ENCODE measurements at regions not wholly inside any gene's neighbourhood (a gene's known extent, or its start where the extent isn't known, plus 50 kb on each side); places are given as distances from the start of the nearest gene placed in this dataset.

GRCh38 chr22:48210812-48211211, 1448.4 kb downstream of the TBC1D22A start:
- TF ChIP-seq CTCF (IDR thresholded peaks at IDR 0.05; ENCODE audit: control insufficient read depth, extremely low read depth, insufficient read depth), result no peak
- H3K4me3 ChIP-seq (ENCODE audit: low read depth, low read length), result no peak overlapping the region

GRCh38 chr22:48210198-48210580, 1447.7 kb downstream of the TBC1D22A start:
- H3K4me3 ChIP-seq (ENCODE audit: low read depth, low read length), result no peak overlapping the region
- TF ChIP-seq CTCF (IDR thresholded peaks at IDR 0.05; ENCODE audit: control insufficient read depth, extremely low read depth, insufficient read depth), result no peak
- DNase-seq (ENCODE audit: low read depth), result no peak

More at GRCh38 chr22:48210812-48211211, 1448.4 kb downstream of the TBC1D22A start:
- no peak for DNase-seq (ENCODE audit: low read depth)

- DNase-seq (ENCODE audit: low read depth), result no peak
- no peak overlapping the region for H3K4me3 ChIP-seq (ENCODE audit: low read depth, low read length)
- no peak for TF ChIP-seq CTCF (IDR thresholded peaks at IDR 0.05; ENCODE audit: control insufficient read depth, extremely low read depth, insufficient read depth)
Observed at GRCh38 chr22:48209473-48210197, 1447.2 kb downstream of the TBC1D22A start.

GRCh38 chr22:48208894-48209293, 1446.4 kb downstream of the TBC1D22A start:
- no peak overlapping the region for H3K4me3 ChIP-seq (ENCODE audit: low read depth, low read length)
- no peak for DNase-seq (ENCODE audit: low read depth)
- TF ChIP-seq CTCF (IDR thresholded peaks at IDR 0.05; ENCODE audit: control insufficient read depth, extremely low read depth, insufficient read depth), result no peak

- TF ChIP-seq CTCF (IDR thresholded peaks at IDR 0.05; ENCODE audit: control insufficient read depth, extremely low read depth, insufficient read depth), result no peak
- H3K4me3 ChIP-seq (ENCODE audit: low read depth, low read length), result no peak overlapping the region
- no peak for DNase-seq (ENCODE audit: low read depth)
Observed at GRCh38 chr22:48207919-48208535, 1445.6 kb downstream of the TBC1D22A start.

- H3K4me3 ChIP-seq (ENCODE audit: low read depth, low read length), result no peak overlapping the region
- TF ChIP-seq CTCF (IDR thresholded peaks at IDR 0.05; ENCODE audit: control insufficient read depth, extremely low read depth, insufficient read depth), result no peak
- DNase-seq (ENCODE audit: low read depth), result no peak
Observed at GRCh38 chr22:48205790-48206189, 1443.3 kb downstream of the TBC1D22A start.
